Glomerular endothelial cell (primary cell): ENCODE measurements at regions not wholly inside any gene's neighbourhood (a gene's known extent, or its start where the extent isn't known, plus 50 kb on each side); places are given as distances from the start of the nearest gene placed in this dataset.

Experiments used
- DNase-seq: peaks from one replicate; pipeline ENCODE4 v3.0.0-alpha.2; 2011; ENCODE audit warnings: low read depth, low spot score; ENCODE audit errors: extremely low read depth

DNA sequence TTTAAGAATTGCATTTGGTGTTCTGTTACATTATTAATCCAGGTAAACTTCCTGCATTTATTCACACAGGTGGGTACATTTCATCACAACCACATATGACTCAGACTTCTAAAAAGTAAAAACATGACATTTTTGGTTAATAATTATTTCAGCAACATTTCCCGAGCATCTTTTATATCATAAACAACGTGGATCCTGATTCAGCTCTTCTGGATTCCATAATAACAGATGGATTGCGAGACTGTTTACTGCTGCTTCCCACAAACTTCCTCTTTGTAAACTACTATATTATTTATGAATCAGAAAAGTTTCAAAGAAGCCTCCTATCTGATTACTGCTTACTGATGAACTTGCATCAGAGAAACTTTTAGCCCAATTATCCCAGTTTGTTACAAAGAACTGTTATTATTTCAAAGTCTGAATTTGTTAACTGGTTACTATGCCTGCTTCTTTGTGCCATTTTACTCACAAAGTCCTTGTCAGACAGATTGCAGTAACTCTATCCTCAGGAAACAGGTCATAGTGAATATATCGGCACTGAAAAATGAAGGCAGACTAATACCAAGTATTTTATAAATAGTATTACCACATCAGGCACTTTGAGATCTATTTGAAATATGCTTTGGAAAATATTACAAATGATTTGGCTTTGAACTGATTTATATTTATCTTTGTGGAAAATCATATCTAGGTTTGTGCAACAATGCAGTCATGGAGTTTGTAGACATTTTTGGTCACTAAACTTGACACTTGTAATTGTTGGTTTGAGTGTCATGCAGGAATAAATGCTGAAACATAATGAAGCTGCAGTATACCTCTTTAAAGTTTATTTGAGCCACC, 511.6 kb downstream of the PLCL1 start:
- no peak for DNase-seq

DNA sequence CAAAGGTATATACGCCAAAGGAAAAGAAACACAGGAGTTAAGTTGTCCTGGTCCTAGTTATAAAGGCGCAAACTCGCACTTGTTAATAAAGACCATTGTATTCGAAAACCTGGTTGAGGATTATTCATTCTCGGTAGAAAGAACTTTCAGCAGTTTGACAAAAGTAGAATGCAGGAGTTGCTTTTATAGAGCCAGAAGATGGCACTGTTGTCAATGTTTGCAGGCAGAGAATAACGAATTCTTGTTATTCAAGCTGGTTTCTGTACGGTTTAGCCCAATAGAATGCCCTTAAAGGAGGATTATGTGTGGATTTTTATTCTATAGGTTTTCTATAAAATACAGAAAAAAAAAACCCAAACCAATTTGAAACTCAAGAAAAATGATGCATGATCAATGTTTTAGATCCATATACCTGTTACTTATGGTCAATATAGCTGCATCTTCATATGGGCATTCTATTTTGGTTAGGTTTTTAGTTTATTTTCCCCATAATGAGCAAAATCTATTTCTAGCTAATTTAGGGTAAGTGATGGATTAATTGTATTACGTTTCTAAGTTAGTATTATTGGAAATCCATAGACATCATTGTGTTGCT, 510.3 kb downstream of the PLCL1 start:
- DNase-seq = peak; percentile 64

DNA sequence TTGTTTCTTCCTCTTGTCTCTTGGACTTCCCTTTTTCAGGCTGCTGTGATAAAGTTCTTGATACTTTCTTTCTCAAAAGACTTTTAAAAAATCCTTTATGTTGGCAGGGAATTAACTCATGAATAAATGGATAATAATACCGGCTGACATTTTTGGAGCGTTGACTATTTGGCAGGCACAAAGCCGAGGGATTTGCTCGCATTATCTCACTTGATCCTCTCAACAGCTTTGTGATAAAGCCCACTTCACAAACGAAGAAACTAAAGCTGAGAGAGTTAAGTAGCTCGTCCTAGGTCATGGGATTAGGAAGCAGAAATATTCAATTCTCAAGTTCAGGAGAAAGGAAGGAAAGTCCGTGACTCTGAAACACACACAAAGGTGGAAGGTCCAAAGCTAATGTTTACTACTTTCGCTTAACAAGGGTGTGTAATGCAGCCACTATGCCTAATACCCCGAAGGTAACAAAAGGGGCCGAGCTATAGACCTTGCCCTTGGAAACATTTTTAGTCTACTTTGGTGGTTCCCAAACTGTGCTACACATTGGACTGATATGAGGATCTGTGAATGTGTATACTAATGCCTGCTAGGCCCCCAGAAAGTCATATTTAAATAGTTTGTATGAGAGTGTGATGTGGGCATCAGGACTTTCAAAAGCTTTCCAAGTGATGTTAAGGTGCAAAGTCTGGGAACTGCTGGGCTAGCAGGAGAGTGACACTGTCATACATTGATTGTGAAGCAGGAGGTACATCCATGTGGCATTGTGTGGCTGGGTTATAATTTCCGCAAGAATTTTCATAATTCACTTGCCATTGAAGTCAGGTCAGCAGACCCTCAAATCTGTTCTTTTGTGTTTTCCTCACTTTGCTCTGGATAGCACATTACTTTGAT, 508.4 kb downstream of the PLCL1 start:
- DNase-seq = no peak

DNA sequence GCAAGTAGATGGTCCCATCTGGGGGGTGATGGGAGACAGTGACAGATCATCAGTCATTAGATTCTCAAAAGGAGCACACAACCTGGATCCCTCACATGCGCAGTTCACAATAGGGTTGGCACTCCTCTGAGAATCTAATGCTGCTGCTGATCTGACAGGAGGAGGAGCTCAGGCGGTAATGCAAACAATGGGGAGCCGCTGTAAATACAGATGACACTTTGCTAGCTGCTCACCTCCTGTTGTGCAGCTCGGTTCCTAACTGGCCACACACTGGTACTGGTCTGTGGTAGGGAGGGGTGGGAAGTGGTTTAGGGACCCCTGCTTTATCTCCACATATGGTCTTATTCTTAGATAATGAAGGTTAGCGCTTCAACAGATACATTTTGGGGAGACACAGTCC, 506.6 kb downstream of the PLCL1 start:
- no peak for DNase-seq

DNA sequence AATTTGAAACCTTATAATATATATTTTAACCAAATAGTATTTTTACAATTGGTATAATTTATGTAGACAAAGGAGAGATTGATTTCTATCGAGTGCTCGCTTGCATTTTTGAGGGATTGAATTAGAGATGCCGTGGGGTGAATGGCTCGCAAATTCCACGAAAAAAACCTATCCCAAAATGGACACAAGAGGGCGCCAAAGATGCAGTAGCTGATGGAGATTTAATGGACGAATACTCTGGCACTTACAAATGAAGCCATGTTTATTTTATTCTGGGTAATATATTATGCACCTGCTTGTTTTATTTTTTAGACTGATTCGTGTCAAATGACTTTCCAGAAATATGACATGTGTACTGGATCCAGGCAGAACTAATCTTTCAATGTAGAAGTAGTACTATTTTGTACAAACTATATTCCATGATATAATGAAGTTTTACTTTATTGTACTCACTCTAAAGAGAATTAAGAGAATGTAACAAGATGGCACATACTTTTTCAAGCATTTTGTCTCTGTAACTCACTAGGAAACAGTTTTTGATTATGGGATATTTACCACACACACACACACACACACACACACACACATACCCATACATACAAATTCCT, 505.4 kb downstream of the PLCL1 start:
- DNase-seq = peak; percentile 29

DNA sequence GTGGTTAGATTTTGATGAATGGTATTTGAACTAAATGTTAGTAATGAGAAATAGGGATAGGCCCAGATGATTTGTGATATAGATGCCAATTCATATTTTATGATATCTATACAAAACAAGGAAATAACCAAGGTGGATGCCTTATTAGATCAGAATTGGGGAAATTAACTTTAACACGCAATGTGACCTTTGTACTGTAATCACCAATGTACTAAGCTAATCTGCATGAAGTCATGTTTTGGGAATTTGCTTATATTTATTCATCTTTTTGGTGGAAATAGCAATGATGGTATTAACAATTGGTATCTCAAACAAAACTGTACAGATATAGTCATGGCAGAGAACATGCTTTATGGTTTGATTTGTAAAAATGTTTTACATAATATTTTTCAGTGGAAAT, 504.7 kb downstream of the PLCL1 start:
- no peak for DNase-seq

DNA sequence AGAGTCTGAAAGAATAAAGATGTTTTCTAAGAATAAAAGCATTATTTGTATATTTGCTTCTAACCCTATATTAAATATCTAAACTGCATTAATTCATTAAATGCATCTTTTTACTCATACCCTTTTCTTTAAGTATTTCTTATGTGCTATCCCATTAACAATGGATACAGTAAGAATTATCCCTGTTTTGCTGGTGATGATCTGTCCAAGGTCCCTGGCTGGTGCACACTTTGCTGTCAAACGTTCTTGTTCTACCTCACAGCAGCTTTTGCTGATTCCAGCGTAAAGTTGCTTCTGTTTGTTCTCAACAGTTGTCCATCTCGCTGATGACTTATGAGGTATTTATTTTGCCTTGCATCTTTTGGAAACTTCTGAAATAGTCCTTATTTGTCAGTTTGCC, 504.0 kb downstream of the PLCL1 start:
- no peak for DNase-seq

DNA sequence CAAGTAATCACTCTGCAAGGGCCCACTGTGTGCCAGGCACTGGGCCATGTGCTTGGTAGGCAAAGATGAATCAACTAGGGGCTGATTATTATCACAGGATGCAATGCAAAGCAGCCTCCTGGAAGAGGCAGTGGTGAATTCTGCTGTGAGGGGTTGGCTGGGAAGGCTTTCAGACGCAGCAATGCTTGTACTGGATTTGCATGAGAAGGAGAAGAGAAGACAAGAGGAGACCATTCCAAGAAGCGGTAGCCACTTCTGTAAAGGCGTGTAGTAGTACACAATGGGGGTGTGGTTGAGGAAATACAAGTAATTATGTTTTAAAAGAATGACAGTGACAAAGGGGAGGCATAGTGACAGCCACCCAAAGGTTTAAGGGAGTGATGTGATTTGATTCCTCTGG, 502.7 kb downstream of the PLCL1 start:
- no peak for DNase-seq

DNA sequence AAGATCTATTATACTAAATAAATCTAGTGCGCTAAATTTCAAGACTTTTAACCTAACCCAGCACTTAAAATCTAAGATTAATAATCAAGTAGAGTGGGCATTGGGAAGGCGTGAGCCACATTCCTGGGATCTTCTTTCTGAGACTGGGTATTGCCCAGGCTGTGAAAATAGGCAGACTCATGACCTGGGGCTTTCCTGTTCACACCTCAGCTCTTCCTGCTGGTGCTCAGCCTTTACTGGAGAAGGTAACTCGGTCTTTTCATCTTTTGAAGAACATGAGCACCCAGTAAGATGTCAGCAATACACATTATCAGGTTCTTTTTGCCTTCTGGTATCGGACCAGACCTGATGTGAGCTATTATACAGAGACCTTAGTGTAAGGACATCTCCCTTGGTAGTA, 500.5 kb downstream of the PLCL1 start:
- no peak for DNase-seq

DNA sequence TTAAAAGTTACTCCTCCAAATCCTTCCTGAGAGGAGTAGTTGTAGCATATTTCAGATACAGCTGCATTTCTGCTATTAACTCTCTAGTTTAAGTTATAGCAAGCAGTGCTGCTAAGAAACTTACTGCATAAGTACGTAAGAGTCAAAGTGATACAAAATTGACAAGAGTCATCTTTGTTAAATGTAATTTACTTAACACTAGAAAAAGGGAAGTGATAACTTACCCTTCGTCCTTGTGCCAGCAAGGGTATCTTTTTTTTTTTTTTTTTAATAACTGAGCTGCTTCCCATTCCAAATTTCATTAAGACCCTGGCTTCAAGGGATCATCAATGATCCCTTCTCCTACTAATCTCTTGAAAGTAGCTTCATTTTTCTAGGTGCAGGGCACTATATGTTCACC, 493.0 kb downstream of the PLCL1 start:
- DNase-seq = no peak

DNA sequence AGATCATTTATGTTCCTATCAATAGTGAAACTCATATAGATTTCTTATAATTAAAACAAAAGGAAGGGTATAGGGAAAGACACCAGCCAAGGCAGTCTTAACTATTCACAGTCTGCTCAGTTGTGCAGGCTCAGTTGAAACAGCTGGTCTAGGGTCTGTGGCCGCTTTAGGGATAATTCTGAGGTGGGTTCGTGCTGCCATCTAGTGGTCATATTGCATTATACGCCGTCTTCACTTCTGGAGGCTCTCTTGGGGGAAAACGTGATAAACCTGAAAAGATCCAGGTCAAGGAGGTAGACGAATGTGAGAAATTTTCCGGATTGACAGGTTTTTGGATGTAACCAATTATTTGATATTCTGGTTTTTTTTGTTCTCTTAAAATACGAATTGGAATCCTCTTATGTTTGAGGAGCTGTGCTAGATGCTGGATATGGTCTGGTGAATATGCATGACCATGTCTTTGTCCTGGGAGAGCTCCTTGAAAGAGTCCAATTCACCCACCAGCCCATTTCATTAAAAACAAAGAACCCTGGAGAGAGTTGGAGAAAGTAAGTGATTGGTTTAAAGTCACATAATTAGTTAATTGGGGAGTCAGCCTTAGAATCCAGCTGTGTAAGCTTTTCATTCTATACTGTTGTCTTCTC, 492.4 kb downstream of the PLCL1 start:
- DNase-seq = peak; percentile 62

DNA sequence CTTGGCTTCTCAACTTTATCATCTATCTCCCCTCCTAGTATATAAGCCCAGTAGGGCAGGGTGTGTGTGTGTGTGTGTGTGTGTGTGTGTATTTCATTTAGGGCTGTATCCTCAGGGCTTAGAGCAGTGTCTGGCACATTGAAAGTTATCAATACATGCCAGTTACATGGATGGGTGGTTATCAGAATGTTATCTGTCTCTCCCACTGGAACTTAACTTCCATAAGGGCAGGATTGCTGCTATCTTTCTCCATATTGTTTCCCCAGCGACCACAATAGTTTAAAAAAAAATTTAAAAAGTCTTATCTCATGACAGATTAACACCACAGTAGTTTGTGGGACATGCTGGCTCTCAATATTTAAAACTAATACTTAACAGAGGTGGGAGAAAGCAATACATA, 488.9 kb downstream of the PLCL1 start:
- no peak for DNase-seq

DNA sequence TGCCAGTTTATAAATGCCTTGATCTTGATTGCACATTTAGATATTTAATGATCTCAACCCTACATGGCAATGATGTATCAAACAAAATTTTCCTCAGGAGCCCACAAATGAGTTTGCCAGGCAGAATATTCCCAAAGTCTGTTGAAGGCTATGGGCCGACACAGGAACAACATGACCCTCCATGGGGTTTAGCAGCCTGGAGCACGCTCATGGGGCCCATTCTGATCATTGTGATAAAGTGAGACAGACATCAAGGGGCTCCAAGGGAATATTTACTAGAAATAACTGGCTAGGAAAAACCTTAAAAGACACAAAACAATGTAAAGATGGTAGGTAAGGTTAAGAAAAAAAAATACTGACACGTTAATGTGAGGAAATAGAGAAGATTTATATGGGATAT, 485.4 kb downstream of the PLCL1 start:
- DNase-seq = no peak

DNA sequence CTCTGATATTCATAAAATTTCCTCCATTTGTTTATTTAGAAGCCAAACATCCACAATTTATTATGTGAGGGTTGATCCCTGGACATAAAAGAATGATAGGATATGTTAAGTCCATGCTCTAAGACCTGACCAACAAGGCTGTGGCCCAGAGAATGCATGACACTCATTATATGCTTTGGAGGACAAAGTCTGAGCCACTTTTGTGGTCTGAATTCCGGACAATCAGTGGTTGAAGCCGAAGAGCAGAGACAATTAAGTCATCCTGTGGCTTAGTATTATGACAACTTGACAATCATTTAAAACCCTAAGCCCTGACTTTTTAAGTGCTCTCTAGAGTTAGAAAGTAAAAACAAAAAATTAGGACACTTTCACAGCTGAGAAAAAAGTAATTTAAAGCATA, 483.3 kb downstream of the PLCL1 start:
- no peak for DNase-seq

DNA sequence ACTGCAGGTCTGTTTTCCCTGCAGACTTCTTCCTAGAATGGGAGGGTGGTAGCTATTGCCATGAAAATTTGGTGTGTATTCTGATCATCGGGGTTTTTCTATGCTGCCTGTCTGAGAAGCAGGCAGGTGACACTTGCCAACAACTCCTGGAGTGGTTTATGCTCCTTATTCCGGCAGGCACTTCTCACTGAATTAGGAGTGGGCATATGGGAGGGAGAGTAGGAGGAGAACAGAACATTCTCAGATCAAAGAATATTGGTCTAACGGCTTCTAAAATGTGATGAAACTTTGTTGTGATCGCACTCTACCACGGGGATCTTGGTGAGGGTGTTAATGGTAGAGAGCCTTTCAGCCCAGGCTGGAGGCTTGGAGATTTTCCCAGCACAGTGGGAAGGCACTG, 480.8 kb downstream of the PLCL1 start:
- no peak for DNase-seq

DNA sequence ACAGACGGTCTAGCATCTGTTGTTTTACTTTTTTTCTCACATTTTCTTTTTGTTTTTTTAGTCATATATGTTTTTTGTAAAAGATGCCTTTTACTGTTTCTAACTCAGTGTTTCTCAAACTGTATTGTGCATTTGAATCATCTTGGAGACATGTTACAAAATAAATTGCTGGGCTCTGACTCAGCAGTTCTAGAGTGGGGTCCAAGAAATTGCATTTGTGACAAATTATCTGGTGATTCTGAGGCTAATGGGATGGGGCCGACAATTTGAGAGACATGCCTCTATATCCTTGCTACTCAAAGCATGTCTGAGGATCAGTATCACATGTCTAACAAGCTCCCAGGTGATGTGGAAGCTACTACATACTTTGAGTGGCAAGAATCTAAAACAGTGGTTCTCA, 478.8 kb downstream of the PLCL1 start:
- DNase-seq = no peak

DNA sequence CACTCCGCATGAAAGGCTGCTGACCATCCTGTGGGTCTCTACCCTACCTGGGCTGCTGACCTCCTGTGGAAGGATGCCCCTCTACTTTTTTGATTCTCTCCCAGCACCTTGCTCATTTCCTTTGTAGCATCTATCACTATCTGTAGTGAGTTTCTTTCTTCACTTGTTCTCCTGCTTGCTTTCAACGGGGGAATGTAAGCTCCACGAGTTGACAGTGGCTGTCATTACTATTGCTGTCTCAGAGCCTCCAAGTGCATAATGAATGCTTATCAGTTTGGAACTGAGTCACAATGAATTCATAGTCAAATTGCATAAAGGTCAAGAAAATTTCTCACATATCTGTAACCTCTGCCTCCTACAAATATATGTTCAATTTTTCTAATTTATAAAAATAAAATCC, 477.7 kb downstream of the PLCL1 start:
- no peak for DNase-seq

DNA sequence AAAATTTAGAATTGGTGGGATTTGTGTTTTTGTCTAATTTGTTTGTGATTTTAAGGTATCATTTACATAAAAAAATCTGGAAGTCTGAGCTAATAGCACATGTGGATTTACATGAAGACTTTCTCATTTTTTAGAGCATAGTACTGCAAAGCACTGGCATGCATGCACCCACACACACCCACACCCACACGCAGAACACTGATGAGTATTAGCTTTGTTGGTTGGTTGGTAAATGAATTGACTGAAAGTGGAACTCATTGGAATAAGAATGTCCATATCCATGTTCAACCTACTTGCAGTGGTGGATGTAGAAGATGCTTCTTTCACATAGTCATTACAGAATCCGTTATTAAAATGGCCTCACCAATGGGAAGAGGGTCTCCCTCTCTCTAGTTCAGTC, 475.8 kb downstream of the PLCL1 start:
- DNase-seq = no peak

DNA sequence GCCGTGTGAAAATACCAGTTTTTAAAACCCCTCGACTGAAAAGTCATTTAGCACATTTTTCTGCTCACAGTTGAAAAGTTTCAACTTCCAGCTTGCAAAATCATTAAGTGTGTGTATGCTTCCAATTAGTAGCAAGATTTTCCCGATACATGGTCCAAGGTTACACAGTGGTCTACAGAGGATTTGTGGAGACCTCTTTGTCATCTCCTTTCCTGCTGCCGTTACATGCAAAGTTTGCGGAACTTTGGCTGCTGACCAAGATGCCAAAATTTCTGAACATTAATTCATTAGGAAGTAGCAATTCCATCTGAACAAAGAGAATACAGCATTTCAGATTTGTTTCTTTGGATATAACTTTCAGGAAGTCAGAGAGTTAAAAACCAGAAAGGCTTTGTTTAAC, 474.6 kb downstream of the PLCL1 start:
- no peak for DNase-seq

DNA sequence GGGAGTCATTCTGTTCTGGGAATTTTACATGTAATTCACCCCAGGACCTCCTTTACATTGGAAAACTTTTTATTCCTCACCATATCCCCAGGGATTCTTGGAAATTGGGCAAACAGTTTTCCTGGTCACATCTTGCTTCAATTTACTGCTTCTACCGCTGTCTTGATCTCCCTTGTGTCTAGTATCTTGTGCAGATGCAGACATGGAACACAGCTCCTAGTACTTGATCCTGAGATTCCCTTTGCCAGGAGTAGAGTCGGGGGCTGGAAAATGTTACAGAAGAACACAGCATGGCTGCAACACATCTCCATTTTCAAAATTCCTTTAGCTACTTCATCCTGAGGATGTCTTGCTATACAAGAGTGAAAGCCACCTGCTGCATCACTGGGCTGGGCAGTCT, 472.8 kb downstream of the PLCL1 start:
- no peak for DNase-seq

DNA sequence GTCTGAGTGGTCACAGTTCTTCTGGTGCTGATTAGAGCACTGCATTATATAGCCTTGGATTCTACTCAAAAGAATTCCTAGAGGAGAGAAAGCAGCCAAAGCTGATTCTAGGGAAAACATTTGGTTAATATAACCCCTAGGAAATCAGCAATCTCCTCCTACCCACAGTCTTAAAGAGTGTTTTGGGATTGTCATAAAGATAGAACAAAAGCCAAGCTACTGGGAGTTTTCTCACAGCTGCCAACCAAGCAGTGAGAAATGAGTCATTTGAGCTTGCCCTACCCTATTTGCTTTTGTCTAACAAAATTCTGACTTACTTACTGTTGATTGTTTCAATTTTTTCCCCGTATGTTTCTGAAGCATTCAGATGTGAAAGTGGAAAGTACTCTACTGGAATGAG, 469.3 kb downstream of the PLCL1 start:
- no peak for DNase-seq
